ENCODE measurements at regions not wholly inside any gene's neighbourhood (a gene's known extent, or its start where the extent isn't known, plus 50 kb on each side); places are given as distances from the start of the nearest gene placed in this dataset.

DNA sequence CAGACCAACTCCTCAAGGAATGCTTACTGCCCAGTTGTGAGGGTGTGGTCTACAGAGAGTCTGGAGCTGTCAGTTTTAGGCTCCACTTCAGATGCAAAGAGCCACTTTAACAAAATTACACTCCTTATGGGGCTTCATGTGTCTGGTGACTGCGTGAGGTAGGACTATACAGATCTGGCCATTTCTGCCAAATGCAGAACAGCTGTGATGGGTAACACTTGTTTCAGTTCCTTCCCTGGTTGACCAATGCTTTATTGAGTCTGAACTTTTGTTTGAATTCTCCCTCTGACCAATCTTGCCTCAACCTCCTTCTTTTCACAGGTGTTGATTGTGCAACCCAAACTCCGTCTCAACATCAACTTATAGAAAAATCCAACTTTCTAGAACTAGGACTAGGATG, 181.2 kb downstream of the OMA1 start:
- no peak for DNase-seq

DNA sequence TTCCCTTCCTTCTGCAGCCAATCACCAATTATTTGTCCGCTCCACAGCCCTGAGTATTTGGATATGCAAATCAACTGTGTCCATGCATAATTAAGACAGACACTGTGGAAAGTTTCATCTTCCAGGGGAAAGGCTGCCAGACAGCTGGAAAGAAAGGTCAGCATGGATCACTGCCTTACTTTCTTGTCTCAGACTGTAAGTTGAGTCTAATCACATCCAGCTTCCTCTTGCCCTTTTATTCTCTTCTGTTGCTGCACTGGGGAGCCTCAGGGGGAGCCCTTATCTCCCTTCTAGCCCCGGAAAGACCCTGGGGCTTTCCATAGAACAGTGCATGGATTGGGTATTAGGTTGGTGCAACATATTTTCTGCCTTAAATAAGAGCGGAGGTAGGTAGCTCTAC, 182.9 kb downstream of the OMA1 start:
- no peak for DNase-seq

DNA sequence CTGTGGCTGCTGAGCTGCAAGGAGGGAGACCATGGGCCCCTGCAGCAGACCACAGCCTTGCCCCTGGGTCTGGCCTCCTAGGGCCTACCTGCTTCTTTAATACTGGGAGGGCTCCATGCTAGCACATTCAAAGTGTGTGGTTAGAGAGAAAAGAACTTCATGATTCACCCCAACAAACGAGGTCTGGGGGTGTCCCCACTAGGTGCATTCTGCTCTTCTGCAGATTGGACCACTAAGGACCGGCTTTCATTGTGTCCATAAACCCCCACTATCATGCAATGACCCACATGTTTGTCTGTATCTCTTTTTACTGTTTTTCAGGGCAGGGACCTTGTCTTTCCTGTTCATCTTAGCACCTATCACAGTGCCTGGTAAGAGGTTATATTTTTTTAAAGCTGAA, 185.4 kb downstream of the OMA1 start:
- no peak for DNase-seq

DNA sequence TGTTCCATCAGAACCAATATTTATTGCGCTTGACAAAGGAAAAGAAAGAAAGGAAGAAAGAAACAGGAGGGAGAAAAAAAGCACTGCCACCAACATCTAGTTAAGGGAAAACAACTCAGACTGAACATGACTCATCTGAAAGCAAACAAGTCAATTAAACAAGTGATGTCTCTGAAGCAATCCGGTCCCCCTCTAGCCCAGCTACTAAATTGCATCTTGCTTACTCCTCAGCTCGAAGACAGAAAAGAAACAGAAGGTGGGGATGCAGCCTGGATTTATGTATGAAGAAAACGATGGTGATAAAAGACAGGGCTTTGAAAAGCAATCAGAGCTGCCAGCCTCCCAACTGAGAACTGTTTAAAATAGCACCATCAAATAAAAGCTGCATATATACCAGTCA, 188.2 kb downstream of the OMA1 start:
- DNase-seq = no peak

DNA sequence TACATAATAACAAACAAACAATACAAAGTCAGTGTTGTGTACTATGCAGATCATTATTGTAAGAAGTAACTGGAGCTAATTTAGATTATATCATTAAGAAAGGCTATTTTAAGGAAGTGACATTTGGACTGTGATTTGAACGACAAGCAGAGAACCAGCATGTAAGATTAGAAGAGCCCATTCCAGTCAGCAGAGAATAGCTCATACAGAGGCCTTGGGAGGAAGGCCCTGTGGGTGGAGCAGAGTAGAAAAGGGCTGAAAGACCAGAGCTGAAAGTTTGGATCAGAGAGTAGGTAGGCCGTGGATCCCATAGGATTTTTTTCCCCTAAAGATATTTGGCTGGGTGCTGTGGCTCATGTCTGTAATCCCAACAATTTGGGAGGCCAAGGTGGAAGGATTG, 190.1 kb downstream of the OMA1 start:
- DNase-seq = no peak

DNA sequence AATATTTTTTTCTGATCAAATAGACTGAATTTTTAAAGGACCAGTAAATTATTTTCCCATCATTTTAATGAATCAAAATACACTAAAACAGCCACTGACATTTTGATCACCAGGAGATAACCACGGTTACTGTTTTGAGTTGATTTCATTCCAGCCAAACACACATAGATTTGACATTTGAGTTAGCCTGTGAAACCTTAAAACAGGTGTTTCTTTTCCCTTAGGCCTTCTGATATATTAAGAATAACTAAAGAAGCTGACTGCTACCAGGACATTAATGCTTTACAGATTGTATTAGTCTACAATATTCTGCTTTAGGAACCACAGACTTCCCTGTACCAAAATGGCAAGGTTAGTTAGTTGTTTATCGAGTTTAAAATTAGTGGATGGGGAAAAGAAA, 193.4 kb downstream of the OMA1 start:
- DNase-seq = no peak

DNA sequence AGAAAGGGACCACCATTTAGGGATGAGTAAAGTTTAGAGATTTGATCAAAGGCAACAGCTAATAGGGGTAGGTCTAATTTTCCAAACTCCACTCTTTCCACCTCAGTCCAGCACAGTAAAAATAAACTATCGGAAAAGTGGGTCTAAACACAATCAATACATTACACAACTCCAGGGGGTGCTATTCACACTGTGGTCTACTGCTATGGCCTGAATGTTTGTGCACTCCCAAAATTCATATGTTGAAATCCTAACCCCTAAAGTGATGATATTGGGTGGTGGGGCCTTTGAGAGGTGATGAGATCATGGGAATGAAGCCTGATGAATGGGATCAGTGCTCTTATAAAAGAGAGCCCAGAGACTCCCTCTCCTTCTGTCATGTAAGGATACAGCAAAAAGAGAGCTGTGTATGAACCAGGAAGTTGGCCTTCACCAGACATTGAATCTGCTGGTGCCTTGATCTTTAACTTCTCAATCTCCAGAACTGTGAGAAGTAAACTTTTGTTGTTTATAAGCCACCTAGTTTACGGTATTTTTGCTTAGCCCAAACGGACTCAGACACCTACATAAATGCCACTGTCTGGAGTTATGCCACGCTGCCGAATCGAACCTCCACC, 193.9 kb downstream of the OMA1 start:
- no peak for DNase-seq

DNA sequence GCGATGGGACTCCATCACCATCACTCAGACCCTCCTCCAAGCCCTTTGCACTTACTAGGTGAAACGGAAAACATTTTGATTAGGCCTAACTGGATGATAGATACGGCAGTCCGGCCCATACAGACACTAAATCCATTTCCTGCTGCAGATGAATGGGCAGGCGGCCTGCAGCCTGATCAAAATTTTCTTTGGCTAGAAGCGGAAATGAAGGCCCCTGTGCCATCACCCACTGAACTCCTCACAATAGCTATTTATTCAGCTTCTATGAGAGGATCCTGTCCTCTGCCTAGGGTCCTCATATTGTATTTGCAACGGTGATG, 200.5 kb downstream of the OMA1 start:
- DNase-seq = no peak

DNA sequence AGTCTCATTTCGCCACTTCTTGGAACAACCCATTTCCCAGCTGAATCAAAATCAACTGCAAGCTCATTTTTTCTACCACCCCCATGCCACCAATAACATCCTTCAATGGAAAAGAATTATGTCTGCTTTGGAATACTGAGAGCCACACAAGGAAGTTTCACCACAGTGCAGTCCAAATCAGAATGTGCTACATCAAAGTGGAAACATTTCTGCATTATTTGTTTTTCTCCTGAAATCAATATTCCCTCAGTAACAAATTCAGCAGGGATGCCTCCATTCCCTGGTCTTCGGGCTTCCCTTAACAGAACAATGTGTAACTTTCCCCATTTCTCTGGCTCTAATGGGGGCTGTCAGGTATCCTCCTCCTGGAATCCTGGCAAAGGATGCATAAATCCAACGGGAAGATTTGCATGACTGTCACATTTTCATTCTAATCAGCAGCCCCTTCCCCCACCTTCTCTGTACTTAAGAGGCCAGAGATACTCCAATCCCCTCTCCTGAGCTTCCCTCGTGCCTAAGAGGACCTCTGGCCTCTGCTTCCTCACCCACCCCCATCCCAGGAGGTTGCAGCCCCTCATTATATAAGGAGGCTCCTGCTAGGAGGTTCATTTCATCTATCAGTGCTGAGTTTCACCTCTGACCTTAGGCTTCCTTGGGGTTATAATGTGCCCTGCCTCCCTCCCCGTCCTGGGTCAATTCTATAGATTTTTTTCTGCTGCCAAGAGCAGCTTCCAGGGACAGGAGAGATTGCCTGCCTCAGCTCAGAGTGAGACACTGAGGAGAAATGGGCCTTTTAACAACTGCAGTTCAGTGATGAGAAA, 201.1 kb downstream of the OMA1 start:
- no peak for DNase-seq

DNA sequence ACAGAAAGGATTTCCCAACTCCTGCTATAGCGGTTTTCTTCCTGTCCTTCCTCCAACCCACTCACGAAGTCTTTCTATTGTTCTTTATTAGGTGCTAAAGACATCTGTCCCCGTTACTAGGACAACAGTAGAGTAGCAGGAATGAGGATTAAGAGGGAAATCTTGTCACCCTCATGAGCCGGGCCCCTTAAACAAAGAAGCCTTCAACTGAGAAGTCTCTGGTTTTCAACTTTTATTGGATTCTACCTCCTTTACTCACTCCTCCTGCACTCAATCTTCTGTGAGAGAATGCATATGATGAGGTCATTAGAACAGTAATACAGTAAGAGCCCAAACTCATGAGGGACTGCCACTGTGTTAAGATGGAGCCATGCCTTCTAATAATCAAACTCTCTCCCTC, 206.3 kb downstream of the OMA1 start:
- no peak for DNase-seq

DNA sequence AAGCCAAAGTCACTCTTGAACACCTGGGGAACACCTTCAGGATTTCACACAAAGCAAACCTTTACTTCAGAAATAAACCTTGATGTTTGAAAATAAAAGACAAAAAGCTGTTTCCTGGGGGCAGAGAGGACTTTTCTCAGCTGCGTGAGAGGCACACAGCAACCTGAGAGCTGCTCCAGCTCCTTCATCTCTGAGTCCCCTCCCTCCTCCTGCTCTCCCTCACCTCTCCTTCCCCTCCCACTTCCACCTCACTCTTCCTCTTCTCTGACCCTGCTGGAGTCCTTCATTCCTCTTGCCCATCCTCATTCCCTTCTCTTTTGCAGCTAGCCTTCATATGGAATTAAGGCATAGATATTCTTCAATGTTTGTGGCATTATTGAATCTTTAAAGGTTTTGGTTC, 208.4 kb downstream of the OMA1 start:
- DNase-seq = no peak

DNA sequence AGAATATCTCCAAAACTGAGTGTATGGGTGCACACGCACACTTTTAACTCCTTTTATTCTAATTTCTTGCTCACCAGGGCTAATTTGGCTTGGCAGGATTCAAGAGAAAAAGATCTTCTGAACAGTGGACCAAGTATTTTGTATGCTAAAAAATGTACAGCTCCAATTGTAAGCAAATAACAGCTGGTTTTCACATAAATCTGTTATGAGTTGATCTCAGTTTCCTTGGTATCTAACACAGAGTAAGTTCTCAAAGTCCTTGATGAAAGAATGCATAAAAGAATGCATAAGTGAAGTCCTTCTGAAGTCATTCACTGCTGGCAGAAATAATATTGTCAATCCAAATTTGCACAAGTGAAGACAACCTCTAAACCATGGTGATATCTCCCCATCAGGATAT, 213.0 kb downstream of the OMA1 start:
- DNase-seq = no peak

DNA sequence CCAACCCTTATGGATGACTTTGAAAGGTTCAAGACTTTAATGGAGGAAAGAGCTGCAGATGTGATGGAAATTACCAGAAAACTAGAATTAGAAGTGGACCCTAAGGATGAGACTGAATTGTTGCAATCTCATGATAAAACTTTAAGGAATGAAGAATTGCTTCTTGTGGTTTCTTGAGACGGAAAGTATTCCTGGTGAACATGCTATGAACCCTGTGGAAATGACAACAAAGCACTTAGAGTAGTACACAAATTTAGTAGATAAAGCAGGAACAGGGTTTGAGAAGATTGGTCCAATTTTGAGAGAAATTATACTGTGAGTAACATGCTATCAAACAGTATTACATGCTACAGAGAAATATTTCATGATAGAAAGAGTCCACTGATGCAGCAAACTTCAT, 215.4 kb downstream of the OMA1 start:
- no peak for DNase-seq

DNA sequence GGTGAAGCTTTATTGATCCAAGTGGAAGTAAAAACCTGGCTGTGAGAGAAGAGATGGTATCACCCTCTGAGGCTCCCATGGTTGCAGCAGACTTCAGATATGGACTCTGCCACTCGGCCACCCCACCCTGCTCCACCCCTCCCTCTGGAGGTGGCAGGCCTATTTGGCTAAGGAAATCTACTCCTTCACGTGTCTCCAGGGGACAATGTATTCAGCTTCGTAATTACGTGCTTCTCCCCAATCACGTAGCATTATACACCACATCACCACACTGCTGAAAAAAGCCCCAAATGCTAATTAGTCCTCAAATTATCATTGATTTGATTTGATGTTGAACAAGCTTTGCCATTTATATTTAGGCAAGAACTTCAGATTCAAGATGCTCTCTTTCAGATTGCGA, 220.7 kb downstream of the OMA1 start:
- no peak for DNase-seq

DNA sequence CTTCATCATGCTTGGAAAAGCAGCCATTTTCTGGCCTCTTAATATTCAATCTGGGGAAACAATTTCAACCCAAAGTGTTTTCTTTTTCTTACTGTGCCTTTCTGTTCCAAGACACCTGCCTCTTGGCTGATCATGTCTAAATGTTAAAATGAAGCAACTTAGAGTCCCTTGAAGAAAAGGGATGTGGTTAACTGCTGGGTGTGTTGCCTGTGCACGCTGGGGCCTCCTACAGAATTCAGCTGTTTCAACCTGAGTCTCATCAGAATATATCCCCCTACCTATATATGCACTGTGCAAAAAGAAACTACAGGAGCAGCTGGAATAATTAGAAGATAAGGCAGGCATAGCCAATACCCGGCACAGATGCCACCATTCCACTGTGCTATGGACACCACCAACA, 222.0 kb downstream of the OMA1 start:
- DNase-seq = no peak

DNA sequence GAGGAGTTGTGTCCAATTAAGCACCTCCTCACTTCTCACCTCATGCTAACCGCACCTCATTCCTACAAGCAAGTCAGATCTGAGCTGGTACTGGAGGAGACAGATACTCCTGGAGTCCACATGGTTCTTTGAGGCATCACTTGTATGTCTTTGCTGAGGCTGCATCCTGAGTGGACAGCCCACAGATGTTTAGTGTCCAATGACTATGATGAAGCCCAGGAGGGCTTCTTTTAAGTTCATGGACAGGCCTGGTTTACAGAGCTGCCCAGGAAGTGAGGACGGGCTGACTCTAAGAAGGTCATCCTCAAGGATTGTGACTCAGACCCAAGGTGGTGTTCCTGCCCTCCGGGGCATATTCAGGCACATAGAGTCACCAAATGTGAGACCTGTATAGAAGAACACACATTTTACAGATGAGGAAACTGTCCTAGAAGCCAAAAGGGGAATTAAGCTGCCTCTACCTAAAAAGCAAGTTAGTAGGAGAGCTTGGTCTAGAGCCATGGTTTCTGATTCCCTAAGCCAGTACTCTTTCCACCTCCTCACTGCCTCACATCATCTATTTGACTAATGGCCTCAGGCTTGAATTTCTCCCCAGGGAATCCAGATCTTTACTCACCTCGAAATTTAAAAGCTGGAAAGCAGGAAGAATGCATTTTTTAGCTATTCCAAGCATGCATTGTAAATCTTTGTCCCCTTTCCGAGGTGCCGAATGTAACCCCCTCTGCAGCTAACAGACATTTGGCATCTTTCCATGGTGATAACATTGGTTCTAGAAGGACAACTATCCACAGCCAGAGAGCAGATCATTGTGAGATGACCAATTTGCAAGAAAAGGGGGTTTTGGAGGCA, 228.1 kb downstream of the OMA1 start:
- no peak for DNase-seq

DNA sequence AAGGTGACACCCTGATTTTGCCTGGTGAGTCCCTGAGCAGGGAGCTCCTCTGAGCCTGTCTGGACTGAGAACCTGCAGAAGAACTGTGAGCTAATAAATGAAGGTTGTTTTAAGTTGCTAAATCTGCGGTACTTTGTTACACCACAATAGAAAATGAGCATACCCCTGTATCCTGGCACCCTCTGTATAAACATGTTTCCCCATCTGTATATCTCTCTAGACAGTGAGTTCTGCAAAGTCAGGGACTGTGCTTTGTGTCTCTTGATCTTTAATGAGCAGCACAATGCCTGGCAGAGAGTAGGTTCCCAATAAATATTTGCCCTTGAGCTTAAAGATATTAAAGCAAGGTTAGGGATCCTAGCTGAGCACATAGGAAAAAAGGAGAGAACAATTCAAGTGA, 228.8 kb downstream of the OMA1 start:
- no peak for DNase-seq

DNA sequence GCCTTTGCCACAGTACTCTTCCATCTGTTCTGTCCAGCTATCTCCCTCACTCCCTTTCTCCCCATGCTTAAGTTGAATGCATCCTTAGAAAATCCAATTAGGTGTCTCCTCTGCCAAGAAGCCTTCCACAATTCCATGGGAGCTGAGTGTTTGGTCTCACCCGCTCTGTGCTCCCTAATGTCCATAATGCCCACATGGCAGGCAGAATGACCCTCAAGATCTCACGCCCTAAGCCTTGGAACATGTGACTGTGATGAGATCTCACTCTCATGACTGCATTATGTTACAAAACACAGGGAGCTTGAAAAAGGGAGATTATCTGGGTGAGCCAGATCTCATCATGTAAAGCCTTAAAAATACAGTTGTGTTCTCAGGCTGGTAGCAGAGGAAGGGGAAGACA, 229.4 kb downstream of the OMA1 start:
- no peak for DNase-seq

DNA sequence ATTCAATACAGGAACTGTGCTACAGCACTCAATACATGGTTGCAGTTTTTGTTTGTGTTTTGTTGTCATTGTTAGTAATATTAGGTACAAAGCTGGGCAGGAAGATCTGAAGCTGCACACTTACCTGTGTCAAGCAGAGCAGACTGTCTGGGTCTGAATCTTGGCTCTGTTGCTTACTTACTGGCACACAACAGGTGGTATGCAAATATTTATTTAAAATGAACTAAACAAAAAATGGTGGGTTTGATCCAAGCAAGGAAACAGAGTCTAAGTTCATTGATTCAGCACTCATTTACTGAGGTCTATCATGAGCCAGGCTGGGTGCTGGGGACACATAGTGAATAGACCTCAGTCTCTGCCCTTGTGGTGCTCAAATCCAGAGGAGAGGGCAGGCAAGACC, 230.4 kb downstream of the OMA1 start:
- no peak for DNase-seq

DNA sequence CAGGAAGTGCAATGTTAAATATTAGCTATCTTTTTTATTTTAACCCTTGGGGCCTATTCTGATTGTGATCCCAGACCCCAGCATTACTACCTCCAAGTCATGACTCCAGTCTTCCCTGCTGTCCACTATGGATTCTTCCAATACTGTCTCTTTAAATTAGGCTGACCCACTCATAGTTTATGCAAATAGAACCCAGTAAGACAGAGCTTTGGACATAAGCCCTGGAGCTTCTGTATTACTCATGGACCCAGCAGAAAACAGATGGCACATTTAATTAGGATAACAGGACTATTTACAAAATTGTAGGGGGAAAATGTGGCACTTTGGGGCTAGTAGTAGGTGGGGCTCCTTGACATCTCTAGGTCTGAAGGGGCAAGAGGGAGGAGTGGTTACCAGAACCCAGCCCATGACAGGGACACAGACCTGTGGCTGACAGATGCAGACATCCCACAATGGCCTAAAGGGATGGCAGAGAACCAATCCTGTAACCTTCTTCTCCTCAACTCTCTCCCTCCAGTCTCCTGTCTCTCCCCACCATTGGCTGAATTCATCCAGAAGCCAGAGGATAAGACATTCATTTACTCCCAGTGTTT, 233.5 kb downstream of the OMA1 start:
- no peak for DNase-seq

DNA sequence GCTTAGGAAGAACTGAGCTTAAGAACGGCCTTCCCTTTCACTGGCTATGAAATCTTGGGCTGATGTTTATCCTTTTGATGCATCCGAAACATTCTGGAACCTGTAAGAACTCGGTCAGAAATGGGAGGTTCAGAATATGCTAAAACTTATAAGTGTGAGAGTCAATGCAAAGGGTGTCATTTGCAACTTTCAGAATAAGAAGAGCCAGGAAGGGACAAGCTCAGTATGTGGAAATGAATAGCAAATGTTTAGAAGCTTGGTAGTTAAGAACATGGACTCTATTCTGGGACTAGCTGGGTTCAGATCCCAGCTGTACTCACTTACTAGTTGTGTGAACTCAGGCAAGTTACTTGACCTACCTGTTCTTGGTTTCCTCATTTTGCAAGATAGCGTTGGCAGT, 234.1 kb downstream of the OMA1 start:
- DNase-seq = no peak

DNA sequence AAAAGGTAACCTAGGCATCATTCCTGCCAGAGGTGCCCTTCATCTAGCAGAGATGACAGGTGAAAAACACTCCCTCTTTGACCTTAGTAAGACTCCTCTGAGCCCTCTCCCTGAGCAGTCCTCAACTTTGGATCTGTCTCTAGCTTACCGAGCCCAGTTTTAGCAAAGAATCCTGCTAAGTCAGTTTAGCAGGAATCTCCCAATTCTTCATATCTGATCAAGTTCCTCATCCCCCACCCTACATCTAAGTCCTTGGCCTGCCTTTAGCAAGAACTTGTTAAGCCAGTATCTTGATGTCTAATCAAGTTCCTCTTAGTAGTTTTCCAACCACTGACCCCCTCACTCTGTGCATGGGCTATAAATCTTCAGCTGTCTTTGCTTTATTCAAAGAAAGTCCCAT, 235.6 kb downstream of the OMA1 start:
- no peak for DNase-seq

DNA sequence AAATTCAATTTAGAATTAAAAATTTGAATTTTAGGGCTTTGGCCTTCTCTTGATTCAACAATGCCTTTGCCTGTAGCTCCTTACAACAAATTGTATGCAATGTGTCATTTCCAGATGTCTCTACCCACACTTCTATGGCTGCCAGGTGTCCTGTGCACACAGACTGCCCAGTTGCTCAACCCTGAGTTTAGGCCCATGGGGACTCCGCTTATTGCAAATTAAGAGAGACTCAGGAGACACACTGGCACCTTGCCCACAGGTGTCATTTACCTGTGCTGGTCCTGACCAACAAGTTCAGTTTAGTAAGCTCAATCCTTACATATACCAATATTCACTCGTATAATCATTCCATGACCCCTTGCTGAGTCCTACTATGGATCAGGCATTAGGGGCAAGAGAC, 236.1 kb downstream of the OMA1 start:
- no peak for DNase-seq

DNA sequence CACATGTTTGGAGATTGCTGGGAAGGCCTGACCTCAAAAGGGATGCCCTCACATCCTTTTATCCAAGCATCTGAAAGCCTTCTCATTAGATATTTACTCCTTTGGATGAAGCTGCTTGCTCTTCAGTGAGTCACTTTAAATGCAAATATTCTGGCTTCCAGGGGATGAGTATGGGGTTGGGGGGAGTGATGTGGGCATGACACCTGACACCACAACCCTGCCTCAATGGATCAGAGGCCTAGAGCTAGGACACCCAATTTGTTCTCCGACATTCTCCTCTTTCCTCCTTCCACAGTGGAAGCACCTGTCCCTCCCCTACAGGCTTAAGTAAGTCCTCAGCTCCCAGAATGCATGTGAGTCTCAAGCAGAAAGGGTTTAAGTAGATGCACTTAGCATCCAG, 238.3 kb downstream of the OMA1 start:
- no peak for DNase-seq

Measured in stimulated activated naive CD4-positive, alpha-beta T cell treated with Interleukin-2 at 50 U/mL for 16 hours (primary cell).